SK-N-SH treated with all-trans-retinoic acid at 6 μM for 48 hours (cell line): ENCODE measurements at regions not wholly inside any gene's neighbourhood (a gene's known extent, or its start where the extent isn't known, plus 50 kb on each side); places are given as distances from the start of the nearest gene placed in this dataset.

Source experiments
- ARNTL ChIP-seq: fragments of 450-650 bp; formaldehyde crosslinking; IDR thresholded peaks from 2 replicates; pipeline ENCODE4 v1.5.0; 2020; ENCODE audit warnings: low read depth, mild to moderate bottlenecking, moderate library complexity, borderline replicate concordance
- BACH2 ChIP-seq: fragments of 250-450 bp; sonication (Bioruptor Pico); IDR thresholded peaks from 2 replicates; pipeline ENCODE4 v1.9.0; 2021; ENCODE audit warnings: mild to moderate bottlenecking, borderline replicate concordance
- OSR1 ChIP-seq: fragments of 250-450 bp; sonication (Bioruptor Pico); IDR thresholded peaks from 2 replicates; pipeline ENCODE4 v1.8.0; 2022; ENCODE audit warnings: moderate library complexity, mild to moderate bottlenecking, inconsistent platforms
- POU6F1 ChIP-seq: fragments of 250-450 bp; sonication (Bioruptor Pico); IDR thresholded peaks from 2 replicates; pipeline ENCODE4 v1.8.0; 2021; ENCODE audit warnings: low read depth, mild to moderate bottlenecking, moderate library complexity, borderline replicate concordance
- PPARA ChIP-seq: fragments of 250-450 bp; sonication (Bioruptor Pico); IDR thresholded peaks from 2 replicates; pipeline ENCODE4 v1.5.0; 2020; ENCODE audit warnings: mild to moderate bottlenecking, borderline replicate concordance
- RARB ChIP-seq: fragments of 250-450 bp; sonication (Bioruptor Pico); IDR thresholded peaks from 2 replicates; pipeline ENCODE4 v1.8.0; 2021; ENCODE audit warnings: mild to moderate bottlenecking, moderate library complexity
- TCF4 ChIP-seq: fragments of 250-450 bp; sonication (Bioruptor Pico); IDR thresholded peaks from 2 replicates; pipeline ENCODE4 v1.8.0; 2021; ENCODE audit warnings: mild to moderate bottlenecking, moderate library complexity, borderline replicate concordance
- ZC3H10 ChIP-seq: fragments of 250-450 bp; sonication (Bioruptor Pico); IDR thresholded peaks from 2 replicates; pipeline ENCODE4 v1.5.1; 2021; ENCODE audit warnings: mild to moderate bottlenecking, moderate library complexity
- ZFP3 ChIP-seq: fragments of 250-450 bp; sonication (Bioruptor Pico); IDR thresholded peaks from 2 replicates; pipeline ENCODE4 v1.5.0; 2020; ENCODE audit warnings: mild to moderate bottlenecking, moderate library complexity
- ZNF565 ChIP-seq: fragments of 450-650 bp; formaldehyde crosslinking; conservative IDR thresholded peaks from 2 replicates; pipeline ENCODE4 v1.5.0; 2020; ENCODE audit warnings: low read depth, mild to moderate bottlenecking, moderate library complexity
- ZNF70 ChIP-seq: fragments of 450-650 bp; formaldehyde crosslinking; IDR thresholded peaks from 2 replicates; pipeline ENCODE4 v1.5.0; 2020; ENCODE audit warnings: mild to moderate bottlenecking, moderate library complexity
- ZNF8 ChIP-seq: fragments of 450-650 bp; formaldehyde crosslinking; IDR thresholded peaks from 2 replicates; pipeline ENCODE4 v1.5.0; 2020; ENCODE audit warnings: mild to moderate bottlenecking, moderate library complexity
- TF ChIP-seq, protein P1 (sequence below): fragments of 250-450 bp; sonication (Bioruptor Pico); IDR thresholded peaks from 2 replicates; pipeline ENCODE4 v1.5.1; 2020; ENCODE audit warnings: low read depth, mild to moderate bottlenecking, moderate library complexity
- TF ChIP-seq, protein P2 (sequence below): fragments of 250-450 bp; sonication (Bioruptor Pico); IDR thresholded peaks from 2 replicates; pipeline ENCODE4 v1.8.0; 2020; ENCODE audit warnings: mild to moderate bottlenecking, moderate library complexity, borderline replicate concordance

- TF ChIP-seq OSR1 (no peak), RARB (CRISPR knock-in tag) (no peak), TCF4 (CRISPR knock-in tag) (no peak), ZC3H10 (CRISPR knock-in tag) (no peak), ARNTL (no peak), BACH2 (CRISPR knock-in tag) (no peak), ZNF8 (CRISPR knock-in tag) (no peak), PPARA (CRISPR knock-in tag) (no peak), ZFP3 (CRISPR knock-in tag) (no peak), ZNF70 (CRISPR knock-in tag) (no peak), ZNF565 (CRISPR knock-in tag) (no peak), POU6F1 (CRISPR knock-in tag) (no peak)
- TF ChIP-seq, protein P1, sequence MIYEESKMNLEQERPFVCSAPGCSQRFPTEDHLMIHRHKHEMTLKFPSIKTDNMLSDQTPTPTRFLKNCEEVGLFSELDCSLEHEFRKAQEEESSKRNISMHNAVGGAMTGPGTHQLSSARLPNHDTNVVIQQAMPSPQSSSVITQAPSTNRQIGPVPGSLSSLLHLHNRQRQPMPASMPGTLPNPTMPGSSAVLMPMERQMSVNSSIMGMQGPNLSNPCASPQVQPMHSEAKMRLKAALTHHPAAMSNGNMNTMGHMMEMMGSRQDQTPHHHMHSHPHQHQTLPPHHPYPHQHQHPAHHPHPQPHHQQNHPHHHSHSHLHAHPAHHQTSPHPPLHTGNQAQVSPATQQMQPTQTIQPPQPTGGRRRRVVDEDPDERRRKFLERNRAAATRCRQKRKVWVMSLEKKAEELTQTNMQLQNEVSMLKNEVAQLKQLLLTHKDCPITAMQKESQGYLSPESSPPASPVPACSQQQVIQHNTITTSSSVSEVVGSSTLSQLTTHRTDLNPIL (CRISPR knock-in tag), result no peak
- TF ChIP-seq, protein P2, sequence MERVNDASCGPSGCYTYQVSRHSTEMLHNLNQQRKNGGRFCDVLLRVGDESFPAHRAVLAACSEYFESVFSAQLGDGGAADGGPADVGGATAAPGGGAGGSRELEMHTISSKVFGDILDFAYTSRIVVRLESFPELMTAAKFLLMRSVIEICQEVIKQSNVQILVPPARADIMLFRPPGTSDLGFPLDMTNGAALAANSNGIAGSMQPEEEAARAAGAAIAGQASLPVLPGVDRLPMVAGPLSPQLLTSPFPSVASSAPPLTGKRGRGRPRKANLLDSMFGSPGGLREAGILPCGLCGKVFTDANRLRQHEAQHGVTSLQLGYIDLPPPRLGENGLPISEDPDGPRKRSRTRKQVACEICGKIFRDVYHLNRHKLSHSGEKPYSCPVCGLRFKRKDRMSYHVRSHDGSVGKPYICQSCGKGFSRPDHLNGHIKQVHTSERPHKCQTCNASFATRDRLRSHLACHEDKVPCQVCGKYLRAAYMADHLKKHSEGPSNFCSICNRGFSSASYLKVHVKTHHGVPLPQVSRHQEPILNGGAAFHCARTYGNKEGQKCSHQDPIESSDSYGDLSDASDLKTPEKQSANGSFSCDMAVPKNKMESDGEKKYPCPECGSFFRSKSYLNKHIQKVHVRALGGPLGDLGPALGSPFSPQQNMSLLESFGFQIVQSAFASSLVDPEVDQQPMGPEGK, result no peak
These were observed 143.4 kb downstream of the SOX1 start for GRCh38 chr13:112210371-112210770.
